Astrocyte of the cerebellum (primary cell): ENCODE measurements at regions not wholly inside any gene's neighbourhood (a gene's known extent, or its start where the extent isn't known, plus 50 kb on each side); places are given as distances from the start of the nearest gene placed in this dataset.
A peak's percentile ranks its signal among the peaks of the same experiment; 100 is the strongest.

Experiments
- DNase-seq: peaks from one replicate; pipeline ENCODE4 v3.0.0-alpha.2; 2011; ENCODE audit warnings: low read depth
- H3K4me3 ChIP-seq: 2 replicates; pipeline ENCODE4 v1.5.1; 2011; ENCODE audit warnings: mild to moderate bottlenecking, low read depth, low read length, moderate library complexity
- in situ Hi-C: cut with HindIII; loops from 2 replicates; pipeline ENCODE4 v1.10.0; 2017; ENCODE audit warnings: low sequenced_read_pairs
- TF ChIP-seq, protein P1 (sequence below): IDR thresholded peaks from 2 replicates; pipeline ENCODE4 v1.5.1; 2012; ENCODE audit warnings: low read length, low read depth, moderate library complexity, mild to moderate bottlenecking; ENCODE audit errors: missing control alignments

DNA sequence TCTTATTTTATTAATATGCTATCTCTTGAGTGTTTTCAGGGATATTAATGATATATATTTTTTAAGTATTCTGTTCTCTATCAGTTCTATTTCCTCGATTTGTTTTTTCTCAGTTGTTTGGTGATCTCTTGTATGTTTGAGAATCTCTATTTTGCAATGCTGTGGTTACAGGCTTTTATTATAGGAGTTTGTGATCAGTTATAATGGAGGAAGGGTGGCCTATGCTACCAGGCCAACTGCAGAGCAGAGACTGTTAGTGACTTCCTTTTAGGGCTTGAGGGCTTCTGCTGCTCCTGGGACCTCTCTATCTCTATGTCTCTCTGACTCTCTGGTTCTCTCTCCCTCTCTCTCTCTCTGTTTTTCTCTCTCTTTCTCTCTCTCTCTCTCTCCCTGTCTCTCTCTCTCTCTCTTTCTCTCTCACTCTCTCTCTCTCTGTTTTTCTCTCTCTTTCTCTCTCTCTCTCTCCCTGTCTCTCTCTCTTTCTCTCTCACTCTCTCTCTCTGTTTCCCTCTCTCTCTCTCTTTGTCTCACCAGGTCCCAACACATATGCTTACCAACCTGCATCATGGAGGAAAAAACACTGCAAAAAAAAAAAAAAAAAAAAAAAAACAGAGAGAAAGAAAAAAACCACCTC lies 69.4 kb upstream of the CAV2 start:
- no peak for DNase-seq
- in situ Hi-C loops: no loop called here
- TF ChIP-seq, protein P1, sequence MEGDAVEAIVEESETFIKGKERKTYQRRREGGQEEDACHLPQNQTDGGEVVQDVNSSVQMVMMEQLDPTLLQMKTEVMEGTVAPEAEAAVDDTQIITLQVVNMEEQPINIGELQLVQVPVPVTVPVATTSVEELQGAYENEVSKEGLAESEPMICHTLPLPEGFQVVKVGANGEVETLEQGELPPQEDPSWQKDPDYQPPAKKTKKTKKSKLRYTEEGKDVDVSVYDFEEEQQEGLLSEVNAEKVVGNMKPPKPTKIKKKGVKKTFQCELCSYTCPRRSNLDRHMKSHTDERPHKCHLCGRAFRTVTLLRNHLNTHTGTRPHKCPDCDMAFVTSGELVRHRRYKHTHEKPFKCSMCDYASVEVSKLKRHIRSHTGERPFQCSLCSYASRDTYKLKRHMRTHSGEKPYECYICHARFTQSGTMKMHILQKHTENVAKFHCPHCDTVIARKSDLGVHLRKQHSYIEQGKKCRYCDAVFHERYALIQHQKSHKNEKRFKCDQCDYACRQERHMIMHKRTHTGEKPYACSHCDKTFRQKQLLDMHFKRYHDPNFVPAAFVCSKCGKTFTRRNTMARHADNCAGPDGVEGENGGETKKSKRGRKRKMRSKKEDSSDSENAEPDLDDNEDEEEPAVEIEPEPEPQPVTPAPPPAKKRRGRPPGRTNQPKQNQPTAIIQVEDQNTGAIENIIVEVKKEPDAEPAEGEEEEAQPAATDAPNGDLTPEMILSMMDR: no peak
- no peak overlapping the region for H3K4me3 ChIP-seq

DNA sequence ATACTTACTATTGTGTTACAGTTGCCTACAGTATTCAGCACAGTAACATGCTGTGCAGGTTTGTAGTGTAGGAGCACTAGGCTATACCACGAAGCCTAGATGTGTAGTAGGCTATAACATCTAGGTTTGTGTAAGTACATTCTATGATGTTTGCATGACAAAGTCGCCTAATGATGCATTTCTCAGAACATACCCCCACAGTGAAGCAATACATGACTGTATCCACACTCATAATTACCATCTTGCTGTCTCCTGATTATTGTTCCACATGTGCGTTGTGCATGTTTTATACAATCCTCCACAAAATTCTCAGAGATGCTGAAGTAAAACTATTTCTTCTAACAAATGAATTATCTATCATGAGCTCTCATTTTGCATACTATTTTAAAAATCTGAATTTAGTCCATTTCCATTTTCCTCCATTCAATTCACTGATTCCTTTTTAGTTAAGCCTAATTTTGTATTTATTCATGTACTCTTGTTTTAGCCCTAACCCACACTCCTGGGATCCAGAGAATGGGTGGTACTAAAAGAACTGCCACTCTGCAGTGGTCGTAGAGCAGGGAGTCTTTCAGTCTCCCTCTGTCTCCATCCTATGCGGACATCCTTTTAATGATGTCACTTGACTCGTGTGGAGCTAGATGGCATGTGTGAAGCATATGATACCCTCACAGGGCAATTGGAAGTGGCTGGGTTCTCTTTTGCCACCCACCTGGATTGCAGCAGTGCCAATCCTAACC lies 67.6 kb upstream of the CAV2 start:
- in situ Hi-C loops: no loop called here
- DNase-seq: no peak
- H3K4me3 ChIP-seq: no peak overlapping the region
- TF ChIP-seq, protein P1: no peak

GRCh38 chr7:116432527-116432916 lies 67.0 kb upstream of the CAV2 start:
- no peak for DNase-seq
- TF ChIP-seq, protein P1: no peak
- no peak overlapping the region for H3K4me3 ChIP-seq
- in situ Hi-C loops: no loop called here

GRCh38 chr7:116433246-116433645 lies 66.3 kb upstream of the CAV2 start:
- no peak overlapping the region for H3K4me3 ChIP-seq
- no peak for DNase-seq
- TF ChIP-seq, protein P1: no peak
- in situ Hi-C loops: no loop called here

DNA sequence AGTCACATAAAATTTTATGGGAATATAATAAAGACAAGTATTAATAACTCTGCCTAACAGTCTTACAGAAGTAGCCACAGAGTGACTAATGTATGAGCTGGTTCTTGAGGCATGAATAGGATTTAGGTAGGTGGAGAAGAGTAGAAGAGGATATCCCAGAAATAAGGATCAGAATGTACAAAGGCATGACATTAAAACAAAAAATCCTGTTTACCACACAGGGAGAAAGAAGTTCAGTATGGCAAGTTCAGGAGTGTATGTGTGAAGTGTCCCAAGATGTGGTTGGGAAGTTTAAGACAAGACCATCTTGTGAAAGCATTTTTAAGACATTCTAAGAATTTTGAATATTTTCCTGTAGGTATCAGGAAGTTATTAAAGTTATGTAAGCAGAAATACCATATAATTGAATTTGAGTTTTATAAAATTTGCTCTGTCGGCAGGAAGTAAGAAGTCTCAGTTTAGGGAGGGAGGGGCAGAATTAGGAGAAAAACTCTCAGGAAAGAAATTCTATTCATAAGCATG lies 64.7 kb upstream of the CAV2 start:
- TF ChIP-seq, protein P1: no peak
- in situ Hi-C loops: no loop called here
- peak; percentile 28 for DNase-seq
- H3K4me3 ChIP-seq: no peak overlapping the region

DNA sequence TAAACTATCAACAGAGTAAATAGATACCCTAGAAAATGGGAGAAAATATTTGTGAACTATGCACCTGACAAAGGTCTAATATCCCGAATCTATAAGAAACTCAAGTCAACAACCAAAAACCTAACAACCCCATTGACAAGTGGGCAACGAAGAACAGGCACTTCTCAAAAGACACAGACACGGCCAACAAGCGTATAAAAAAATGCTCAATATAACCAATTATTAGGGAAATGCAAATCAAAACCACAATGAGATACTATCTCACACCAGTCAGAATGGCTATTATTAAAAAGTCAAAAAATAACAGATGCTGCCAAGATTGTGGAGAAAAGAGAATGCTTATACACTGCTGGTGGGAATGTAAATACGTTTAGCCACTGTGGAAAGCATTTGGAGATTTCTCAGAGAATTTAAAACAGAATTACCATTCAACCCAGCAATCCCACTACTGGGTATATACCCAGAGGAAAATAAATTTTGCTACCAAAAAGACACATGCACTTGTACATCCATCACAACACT lies 63.2 kb upstream of the CAV2 start:
- TF ChIP-seq, protein P1: no peak
- H3K4me3 ChIP-seq: no peak overlapping the region
- DNase-seq: peak; percentile 45
- in situ Hi-C loops: no loop called here
